ENCODE measurements at regions not wholly inside any gene's neighbourhood (a gene's known extent, or its start where the extent isn't known, plus 50 kb on each side); places are given as distances from the start of the nearest gene placed in this dataset.
A peak's percentile ranks its signal among the peaks of the same experiment; 100 is the strongest.

DNA sequence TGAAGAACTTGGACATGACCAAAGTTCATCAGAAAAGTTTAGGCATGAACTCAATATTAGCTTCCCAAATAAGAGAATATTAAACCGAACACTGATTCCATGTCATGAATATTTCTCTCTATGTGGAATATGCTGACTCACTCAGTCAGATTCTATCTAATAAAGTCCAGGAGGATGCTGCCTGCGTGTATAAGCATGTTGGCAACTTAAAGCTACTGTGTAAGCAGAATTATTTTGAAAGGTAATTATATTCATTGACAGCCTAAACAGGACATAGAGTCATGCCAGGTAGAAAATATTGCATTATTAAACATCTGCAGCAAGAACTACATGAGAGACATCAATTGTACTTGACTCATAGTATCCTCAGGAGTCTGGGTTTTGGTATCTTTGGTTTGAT is 367.9 kb upstream of the SPOCK3 start:
- TF ChIP-seq CTCF (IDR thresholded peaks at IDR 0.05; ENCODE audit: insufficient read depth, low read length, severe bottlenecking), result no peak
- DNase-seq (ENCODE audit: low read depth), result peak; percentile 82

GRCh38 chr4:167606551-167606950 is 372.3 kb upstream of the SPOCK3 start:
- DNase-seq (ENCODE audit: low read depth) (no peak), FAIRE-seq (no peak)
- H3K4me3 ChIP-seq (ENCODE audit: low read depth, low read length), result no peak overlapping the region
- H3K36me3 ChIP-seq (ENCODE audit: control insufficient read depth, insufficient read depth, low read length), result no peaks in the 10 kb centered on the region
- TF ChIP-seq CTCF (IDR thresholded peaks at IDR 0.05; ENCODE audit: insufficient read depth, low read length, severe bottlenecking), result no peak
- H3K27me3 ChIP-seq (ENCODE audit: control insufficient read depth, insufficient read depth, low read length), result no peaks in the 10 kb centered on the region

More for the DNA sequence above, 367.9 kb upstream of the SPOCK3 start:
- Histone ChIP-seq H3K36me3 (ENCODE audit: control insufficient read depth, insufficient read depth, low read length) (no peaks in the 10 kb centered on the region), H3K4me3 (ENCODE audit: low read depth, low read length) (no peak overlapping the region), H3K27me3 (ENCODE audit: control insufficient read depth, insufficient read depth, low read length) (no peaks in the 10 kb centered on the region)
- no peak for FAIRE-seq

GRCh38 chr4:167613381-167613780 is 379.1 kb upstream of the SPOCK3 start:
- H3K27me3 ChIP-seq (ENCODE audit: control insufficient read depth, insufficient read depth, low read length), result no peaks in the 10 kb centered on the region
- FAIRE-seq, result no peak

GRCh38 chr4:167614866-167615265 is 380.6 kb upstream of the SPOCK3 start:
- H3K4me3 ChIP-seq (ENCODE audit: low read depth, low read length), result no peak overlapping the region
- DNase-seq (ENCODE audit: low read depth), result peak; percentile 37
- no peak for TF ChIP-seq CTCF (IDR thresholded peaks at IDR 0.05; ENCODE audit: insufficient read depth, low read length, severe bottlenecking)
- no peaks in the 10 kb centered on the region for H3K27me3 ChIP-seq (ENCODE audit: control insufficient read depth, insufficient read depth, low read length)
- no peaks in the 10 kb centered on the region for H3K36me3 ChIP-seq (ENCODE audit: control insufficient read depth, insufficient read depth, low read length)
- no peak for FAIRE-seq

More at GRCh38 chr4:167613381-167613780, 379.1 kb upstream of the SPOCK3 start:
- TF ChIP-seq CTCF (IDR thresholded peaks at IDR 0.05; ENCODE audit: insufficient read depth, low read length, severe bottlenecking), result no peak
- Histone ChIP-seq H3K4me3 (ENCODE audit: low read depth, low read length) (no peak overlapping the region), H3K36me3 (ENCODE audit: control insufficient read depth, insufficient read depth, low read length) (no peaks in the 10 kb centered on the region)
- DNase-seq (ENCODE audit: low read depth), result no peak

- Histone ChIP-seq H3K36me3 (ENCODE audit: control insufficient read depth, insufficient read depth, low read length) (no peaks in the 10 kb centered on the region), H3K27me3 (ENCODE audit: control insufficient read depth, insufficient read depth, low read length) (no peaks in the 10 kb centered on the region), H3K4me3 (ENCODE audit: low read depth, low read length) (no peak overlapping the region)
- no peak for TF ChIP-seq CTCF (IDR thresholded peaks at IDR 0.05; ENCODE audit: insufficient read depth, low read length, severe bottlenecking)
- FAIRE-seq (no peak), DNase-seq (ENCODE audit: low read depth) (no peak)
Measured at GRCh38 chr4:167616476-167616875, 382.2 kb upstream of the SPOCK3 start.

DNA sequence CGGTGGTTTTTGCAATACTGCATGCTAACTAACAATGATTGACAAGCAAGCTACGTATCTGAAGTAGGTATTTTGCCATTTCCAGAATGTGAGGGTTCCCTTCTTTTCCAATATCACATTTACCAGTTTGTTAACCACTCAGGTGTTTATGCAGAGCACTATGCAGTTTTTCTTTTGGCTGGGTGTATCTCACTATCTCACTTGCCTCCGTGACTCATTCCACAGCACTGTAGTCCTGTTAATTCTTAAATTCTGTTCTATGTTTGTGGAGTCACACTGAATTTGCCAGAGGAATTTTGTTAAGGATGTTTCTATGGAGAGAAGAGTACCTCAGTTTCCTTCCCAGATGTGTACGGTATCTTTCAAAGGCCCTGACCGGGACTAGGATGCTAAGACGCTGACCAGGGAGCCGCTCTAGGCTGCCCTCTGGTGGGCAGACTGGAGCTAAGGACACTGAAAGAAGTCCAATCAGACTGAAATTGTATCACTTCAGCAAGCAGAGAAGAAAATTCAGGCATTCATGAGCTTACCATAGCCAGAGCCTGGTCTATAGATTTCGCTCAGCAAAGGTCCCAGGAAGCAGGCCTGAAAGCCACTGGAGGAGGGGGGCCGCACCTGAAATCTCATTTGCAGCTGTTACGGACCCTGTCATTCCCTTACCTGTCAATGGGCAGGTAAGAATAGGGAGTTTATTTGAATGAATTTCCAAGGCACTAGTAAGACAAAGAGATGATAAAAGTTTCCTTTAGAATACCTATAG is 388.4 kb upstream of the SPOCK3 start:
- no peaks in the 10 kb centered on the region for H3K27me3 ChIP-seq (ENCODE audit: control insufficient read depth, insufficient read depth, low read length)
- H3K4me3 ChIP-seq (ENCODE audit: low read depth, low read length), result no peak overlapping the region
- FAIRE-seq (no peak), DNase-seq (ENCODE audit: low read depth) (peak; percentile 45)
- peak; percentile 90 for TF ChIP-seq CTCF (IDR thresholded peaks at IDR 0.05; ENCODE audit: insufficient read depth, low read length, severe bottlenecking)
- H3K36me3 ChIP-seq (ENCODE audit: control insufficient read depth, insufficient read depth, low read length), result no peaks in the 10 kb centered on the region
